ENCODE measurements at regions not wholly inside any gene's neighbourhood (a gene's known extent, or its start where the extent isn't known, plus 50 kb on each side); places are given as distances from the start of the nearest gene placed in this dataset.

DNA sequence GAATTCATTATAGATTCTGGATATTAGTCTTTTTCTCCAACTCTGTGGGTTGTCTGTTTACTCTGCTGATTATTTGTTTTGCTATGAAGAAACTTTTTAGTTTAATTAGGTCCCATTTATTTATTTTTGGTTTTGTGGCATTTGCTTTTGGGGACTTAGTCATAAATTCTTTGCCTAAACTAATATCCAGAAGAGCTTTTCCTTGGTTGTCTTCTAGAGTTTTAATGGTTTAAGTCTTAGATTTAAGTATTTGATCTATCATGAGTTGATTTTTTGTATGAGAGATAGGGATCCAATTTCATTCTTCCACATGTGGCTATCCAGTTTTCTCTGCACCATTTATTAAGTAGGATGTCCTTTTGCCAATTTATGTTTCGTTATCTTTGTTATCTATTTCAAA is 683.4 kb upstream of the FBXO33 start:
- intact Hi-C loops (cut with micrococcal nuclease) = no loop called here
- no peaks in the 10 kb centered on the region for H3K79me2 ChIP-seq (ENCODE audit: insufficient read depth, low read length)
- no peak overlapping the region for H3K27ac ChIP-seq (ENCODE audit: low read depth, low read length)
- no peaks in the 10 kb centered on the region for H3K9me3 ChIP-seq (ENCODE audit: control insufficient read depth in 1 of 2, insufficient read depth in 1 of 2, low read depth in 1 of 2, low read length in 2 of 2)
- no peak overlapping the region for H3K9ac ChIP-seq (ENCODE audit: low read length)
- H4K20me1 ChIP-seq (ENCODE audit: insufficient read depth) = no peaks in the 10 kb centered on the region
- RAD21 ChIA-PET (ENCODE audit: low non-redundant PET in 1 of 2, low total read pairs in 2 of 2, uncharacterized antibody in 2 of 2, unreplicated experiment in 2 of 2) = no interaction called here
- no peak overlapping the region for H3K4me2 ChIP-seq (ENCODE audit: low read length)
- H3K36me3 ChIP-seq (ENCODE audit: control insufficient read depth in 1 of 2, insufficient read depth in 2 of 2, low read length in 2 of 2) = no peaks in the 10 kb centered on the region
- no peak overlapping the region for H3K4me3 ChIP-seq (replicated peaks in 1 of 2; ENCODE audit: low read depth in 1 of 2, low read length in 2 of 2)
- H3K4me1 ChIP-seq (ENCODE audit: control insufficient read depth in 1 of 2, insufficient read depth in 2 of 2, low read length in 2 of 2) = no peaks in the 10 kb centered on the region
- H3K27me3 ChIP-seq (ENCODE audit: insufficient read depth, low read length) = no peaks in the 10 kb centered on the region
- ATAC-seq (no peak), DNase-seq (ENCODE audit: low read depth, low spot score) (no peak)
- CTCF ChIA-PET = no interaction called here
- BruUV-seq (replicated peaks) = no TSS peak
- H3K9me2 ChIP-seq (ENCODE audit: insufficient read depth) = no peaks in the 10 kb centered on the region
- no peak overlapping the region for H2AFZ ChIP-seq (ENCODE audit: low read depth, low read length, poor library complexity, severe bottlenecking)
- POLR2A ChIA-PET = no interaction called here
- no peak for TF ChIP-seq ELF1 (IDR thresholded peaks at IDR 0.05; ENCODE audit: borderline replicate concordance, low read depth)
- TF ChIP-seq, protein P1, sequence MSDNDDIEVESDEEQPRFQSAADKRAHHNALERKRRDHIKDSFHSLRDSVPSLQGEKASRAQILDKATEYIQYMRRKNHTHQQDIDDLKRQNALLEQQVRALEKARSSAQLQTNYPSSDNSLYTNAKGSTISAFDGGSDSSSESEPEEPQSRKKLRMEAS (IDR thresholded peaks at IDR 0.05) = no peak
- TF ChIP-seq ZNF274 (IDR thresholded peaks at IDR 0.05; ENCODE audit: low read depth, low read length) = no peak
- no peak for TF ChIP-seq POLR2A (IDR thresholded peaks at IDR 0.05; ENCODE audit: borderline replicate concordance, extremely low read depth, insufficient read depth, insufficient read length)
- TF ChIP-seq SRF (IDR thresholded peaks at IDR 0.05; ENCODE audit: low read depth) = no peak
- TF ChIP-seq EGR1 (IDR thresholded peaks at IDR 0.05; ENCODE audit: low read depth) = no peak
- TF ChIP-seq, protein P2, sequence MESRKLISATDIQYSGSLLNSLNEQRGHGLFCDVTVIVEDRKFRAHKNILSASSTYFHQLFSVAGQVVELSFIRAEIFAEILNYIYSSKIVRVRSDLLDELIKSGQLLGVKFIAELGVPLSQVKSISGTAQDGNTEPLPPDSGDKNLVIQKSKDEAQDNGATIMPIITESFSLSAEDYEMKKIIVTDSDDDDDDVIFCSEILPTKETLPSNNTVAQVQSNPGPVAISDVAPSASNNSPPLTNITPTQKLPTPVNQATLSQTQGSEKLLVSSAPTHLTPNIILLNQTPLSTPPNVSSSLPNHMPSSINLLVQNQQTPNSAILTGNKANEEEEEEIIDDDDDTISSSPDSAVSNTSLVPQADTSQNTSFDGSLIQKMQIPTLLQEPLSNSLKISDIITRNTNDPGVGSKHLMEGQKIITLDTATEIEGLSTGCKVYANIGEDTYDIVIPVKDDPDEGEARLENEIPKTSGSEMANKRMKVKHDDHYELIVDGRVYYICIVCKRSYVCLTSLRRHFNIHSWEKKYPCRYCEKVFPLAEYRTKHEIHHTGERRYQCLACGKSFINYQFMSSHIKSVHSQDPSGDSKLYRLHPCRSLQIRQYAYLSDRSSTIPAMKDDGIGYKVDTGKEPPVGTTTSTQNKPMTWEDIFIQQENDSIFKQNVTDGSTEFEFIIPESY (IDR thresholded peaks at IDR 0.05; ENCODE audit: extremely low read depth, insufficient replicate concordance, low read length) = no peak

DNA sequence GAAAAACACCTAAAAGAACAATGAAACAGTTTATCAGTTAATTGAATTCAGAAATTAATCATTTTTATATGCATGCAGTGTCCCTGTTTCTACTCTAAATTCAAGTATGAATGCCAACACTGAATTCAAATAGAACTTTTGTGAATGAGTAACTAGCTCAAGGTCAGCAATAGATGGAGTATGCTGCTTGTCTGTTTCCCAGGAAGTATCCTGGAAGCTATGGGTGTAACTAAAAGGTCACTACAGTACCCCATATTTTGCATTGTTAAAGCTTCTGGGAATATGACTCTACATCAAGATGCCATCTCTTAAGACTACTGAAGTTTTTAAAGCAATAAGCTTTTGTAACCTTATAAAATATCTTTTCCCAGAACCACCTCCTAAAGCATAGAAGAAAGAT is 681.4 kb upstream of the FBXO33 start:
- no peak overlapping the region for H3K27ac ChIP-seq (ENCODE audit: low read depth, low read length)
- no peaks in the 10 kb centered on the region for H4K20me1 ChIP-seq (ENCODE audit: insufficient read depth)
- TF ChIP-seq EZH2phosphoT487 (IDR thresholded peaks at IDR 0.05; ENCODE audit: borderline replicate concordance) (no peak), POLR2A (IDR thresholded peaks at IDR 0.05; ENCODE audit: borderline replicate concordance, extremely low read depth, insufficient read depth, insufficient read length) (no peak), SRF (IDR thresholded peaks at IDR 0.05; ENCODE audit: low read depth) (no peak), YY1 (IDR thresholded peaks at IDR 0.05; ENCODE audit: extremely low read depth, insufficient replicate concordance, low read depth, low read length) (no peak), ELF1 (IDR thresholded peaks at IDR 0.05; ENCODE audit: borderline replicate concordance, low read depth) (no peak), JUND (IDR thresholded peaks at IDR 0.05) (no peak), CBX3 (IDR thresholded peaks at IDR 0.05; ENCODE audit: low read depth) (no peak), SP1 (IDR thresholded peaks at IDR 0.05; ENCODE audit: low read depth) (no peak)
- TF ChIP-seq, protein P2 (IDR thresholded peaks at IDR 0.05; ENCODE audit: extremely low read depth, insufficient replicate concordance, low read length) = no peak
- no peaks in the 10 kb centered on the region for H3K36me3 ChIP-seq (ENCODE audit: control insufficient read depth in 1 of 2, insufficient read depth in 2 of 2, low read length in 2 of 2)
- ChIA-PET CTCF (no interaction called here), RAD21 (ENCODE audit: low non-redundant PET in 1 of 2, low total read pairs in 2 of 2, uncharacterized antibody in 2 of 2, unreplicated experiment in 2 of 2) (no interaction called here), POLR2A (no interaction called here)
- no peaks in the 10 kb centered on the region for H3K27me3 ChIP-seq (ENCODE audit: insufficient read depth, low read length)
- BruUV-seq (replicated peaks) = no TSS peak
- no peak overlapping the region for H2AFZ ChIP-seq (ENCODE audit: low read depth, low read length, poor library complexity, severe bottlenecking)
- intact Hi-C loops (cut with micrococcal nuclease) = no loop called here
- H3K9ac ChIP-seq (ENCODE audit: low read length) = no peak overlapping the region
- DNase-seq (ENCODE audit: low read depth, low spot score) (no peak), ATAC-seq (no peak)
- no peaks in the 10 kb centered on the region for H3K79me2 ChIP-seq (ENCODE audit: insufficient read depth, low read length)
- H3K4me1 ChIP-seq (ENCODE audit: control insufficient read depth in 1 of 2, insufficient read depth in 2 of 2, low read length in 2 of 2) = no peaks in the 10 kb centered on the region
- H3K4me2 ChIP-seq (ENCODE audit: low read length) = no peak overlapping the region
- no peak overlapping the region for H3K4me3 ChIP-seq (replicated peaks in 1 of 2; ENCODE audit: low read depth in 1 of 2, low read length in 2 of 2)
- H3K9me3 ChIP-seq (ENCODE audit: control insufficient read depth in 1 of 2, insufficient read depth in 1 of 2, low read depth in 1 of 2, low read length in 2 of 2) = no peaks in the 10 kb centered on the region
- H3K9me2 ChIP-seq (ENCODE audit: insufficient read depth) = no peaks in the 10 kb centered on the region
